SH-SY5Y (cell line): ENCODE measurements at regions not wholly inside any gene's neighbourhood (a gene's known extent, or its start where the extent isn't known, plus 50 kb on each side); places are given as distances from the start of the nearest gene placed in this dataset.

ENCODE experiments used
- GATA2 ChIP-seq: IDR thresholded peaks from 2 replicates; pipeline ENCODE4 v1.6.1; 2011; ENCODE audit warnings: mild to moderate bottlenecking, low read depth, low read length
- GATA3 ChIP-seq: IDR thresholded peaks from 2 replicates; pipeline ENCODE4 v1.6.1; 2011; ENCODE audit warnings: low read depth, mild to moderate bottlenecking, low read length, moderate library complexity

DNA sequence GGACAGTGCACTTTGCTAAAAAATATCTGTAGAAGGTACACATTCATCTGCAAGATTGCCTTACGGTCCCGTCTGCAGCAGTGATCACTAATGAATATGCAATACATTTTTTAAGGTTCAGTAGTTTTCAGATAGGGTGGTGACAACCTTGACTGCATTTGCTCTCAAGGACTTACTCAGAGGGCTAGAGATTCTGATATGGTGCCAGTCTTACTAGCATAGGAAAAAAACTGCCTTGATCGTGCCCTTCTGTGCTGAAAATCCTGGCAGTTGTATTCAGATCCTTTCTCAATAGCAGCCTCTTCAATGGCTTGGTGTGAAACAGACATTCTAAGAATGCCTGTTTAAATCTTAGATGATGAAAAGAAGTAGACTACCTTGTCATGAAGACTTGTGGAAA is 411.9 kb upstream of the CCDC54 start:
- TF ChIP-seq GATA2 (no peak), GATA3 (no peak)
